NCI-H2081 treated with DMSO at 0.1 percent for 48 hours (cell line): ENCODE measurements at regions not wholly inside any gene's neighbourhood (a gene's known extent, or its start where the extent isn't known, plus 50 kb on each side); places are given as distances from the start of the nearest gene placed in this dataset.

ENCODE experiments used
- DNase-seq: peaks from one replicate; lab custom pipeline; 2025; lab: John Stamatoyannopoulos, UW

DNA sequence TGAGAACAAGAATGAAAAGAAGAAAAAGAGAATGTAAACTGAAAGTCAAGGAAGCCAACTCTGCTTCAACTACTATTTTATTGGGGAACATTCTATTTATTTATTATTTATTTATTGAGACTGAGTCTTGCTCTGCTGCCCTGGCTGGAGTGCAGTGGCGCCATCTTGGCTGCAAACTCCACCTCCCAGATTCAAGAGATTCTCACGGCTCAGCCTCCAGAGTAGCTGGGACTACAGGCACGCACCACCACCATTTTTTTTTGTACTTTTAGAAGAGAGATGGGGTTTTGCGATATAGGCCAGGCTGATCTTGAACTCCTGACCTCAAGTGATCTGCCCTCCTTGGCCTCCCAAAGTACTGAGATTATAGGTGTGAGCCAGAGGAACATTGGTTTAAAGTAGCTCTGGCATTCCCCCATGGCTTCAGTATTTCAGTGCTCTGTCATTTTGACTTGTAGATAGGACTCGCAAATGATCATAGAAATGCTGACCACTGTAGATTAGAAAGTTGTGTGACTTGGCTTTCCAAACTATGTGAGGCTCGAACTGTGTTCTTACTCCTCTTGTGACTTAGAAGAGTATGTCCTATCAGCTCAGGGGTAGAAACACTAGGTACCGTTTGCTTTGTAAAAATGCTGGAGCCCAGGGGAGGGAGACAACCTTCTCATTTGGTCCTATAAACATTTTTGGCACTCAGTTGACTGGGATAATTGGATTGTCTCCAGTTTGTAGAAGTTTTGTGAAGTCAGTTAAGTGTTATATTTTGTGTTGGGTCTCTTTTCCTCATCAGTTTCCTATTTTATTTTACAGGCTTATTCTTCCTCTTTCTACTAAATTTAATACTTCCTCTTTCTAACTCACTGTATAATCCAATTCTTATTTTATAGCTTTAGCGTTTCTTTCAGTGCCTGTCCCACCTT, 544.9 kb upstream of the CITED2 start:
- DNase-seq, result no peak

GRCh38 chr6:139917951-139918630, 543.6 kb upstream of the CITED2 start:
- DNase-seq, result no peak

GRCh38 chr6:139914910-139915309, 540.5 kb upstream of the CITED2 start:
- no peak for DNase-seq

- DNase-seq, result no peak
Observed at GRCh38 chr6:139912735-139913400, 538.4 kb upstream of the CITED2 start.

DNA sequence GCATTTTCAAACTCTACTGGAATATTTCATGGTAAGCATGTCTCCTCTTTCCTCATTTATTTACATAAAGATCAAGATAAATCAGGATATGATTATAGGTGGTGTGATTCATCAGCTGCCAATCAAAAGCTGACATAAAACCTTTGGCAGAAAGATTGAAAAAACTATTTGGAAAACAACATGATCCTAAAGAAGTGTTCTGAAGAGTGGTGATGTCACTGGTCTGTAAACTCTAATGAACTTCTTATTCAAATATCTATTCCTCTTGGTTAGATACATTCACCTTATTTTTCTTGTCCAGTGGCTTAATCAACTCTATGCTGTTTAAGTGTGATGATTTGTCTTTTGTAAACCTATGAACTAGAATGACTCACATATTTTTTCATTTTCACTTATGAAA, 535.5 kb upstream of the CITED2 start:
- no peak for DNase-seq

DNA sequence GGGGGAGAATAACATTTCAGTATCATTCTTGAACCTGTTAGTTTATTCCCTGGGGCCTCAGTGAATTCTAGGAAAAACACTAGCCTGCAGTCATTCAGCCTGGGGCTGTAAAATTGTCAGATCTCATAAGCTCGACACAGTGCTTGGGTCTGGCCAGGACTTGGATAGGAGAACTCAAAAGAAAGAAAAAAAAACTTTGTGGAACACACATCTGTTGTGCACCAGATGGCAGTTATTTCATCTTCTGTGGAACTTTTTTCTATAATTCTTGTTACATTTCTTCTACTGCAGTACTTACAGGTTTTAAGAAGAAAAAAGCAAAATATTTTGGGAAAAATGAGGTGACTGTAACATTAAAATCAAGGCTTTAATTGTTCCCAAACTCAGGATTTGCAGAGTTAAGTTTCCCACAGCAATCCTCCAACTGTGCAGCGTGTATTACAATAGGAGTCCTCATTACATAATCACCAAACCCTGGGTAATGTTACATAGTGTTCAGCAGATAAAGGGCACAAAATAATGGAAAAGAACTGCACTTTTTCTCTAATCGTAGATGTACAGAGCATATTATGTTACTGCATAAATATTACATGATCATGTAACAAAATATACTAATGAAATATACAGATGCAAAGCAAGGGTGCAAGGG, 531.1 kb upstream of the CITED2 start:
- DNase-seq, result no peak

DNA sequence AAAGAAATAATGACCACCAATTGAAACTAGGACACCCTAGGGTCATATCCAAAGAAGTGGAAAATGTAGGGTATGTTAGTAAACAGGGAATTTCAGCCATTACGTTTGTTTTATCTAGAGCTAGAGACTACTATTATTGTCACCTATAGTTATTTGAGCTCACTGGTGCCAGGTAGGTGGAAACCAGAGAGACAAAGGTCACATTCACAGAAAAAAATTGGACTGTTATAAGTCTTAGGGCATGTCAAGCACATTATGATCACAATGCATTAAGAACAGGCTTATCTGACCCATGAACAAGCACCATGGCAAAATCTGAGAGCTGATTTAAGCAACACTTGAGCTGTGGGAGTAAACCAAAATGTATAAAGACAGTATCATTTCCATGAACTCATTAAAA, 530.1 kb upstream of the CITED2 start:
- no peak for DNase-seq

- no peak for DNase-seq
Observed at GRCh38 chr6:139904158-139904533, 529.7 kb upstream of the CITED2 start.

DNA sequence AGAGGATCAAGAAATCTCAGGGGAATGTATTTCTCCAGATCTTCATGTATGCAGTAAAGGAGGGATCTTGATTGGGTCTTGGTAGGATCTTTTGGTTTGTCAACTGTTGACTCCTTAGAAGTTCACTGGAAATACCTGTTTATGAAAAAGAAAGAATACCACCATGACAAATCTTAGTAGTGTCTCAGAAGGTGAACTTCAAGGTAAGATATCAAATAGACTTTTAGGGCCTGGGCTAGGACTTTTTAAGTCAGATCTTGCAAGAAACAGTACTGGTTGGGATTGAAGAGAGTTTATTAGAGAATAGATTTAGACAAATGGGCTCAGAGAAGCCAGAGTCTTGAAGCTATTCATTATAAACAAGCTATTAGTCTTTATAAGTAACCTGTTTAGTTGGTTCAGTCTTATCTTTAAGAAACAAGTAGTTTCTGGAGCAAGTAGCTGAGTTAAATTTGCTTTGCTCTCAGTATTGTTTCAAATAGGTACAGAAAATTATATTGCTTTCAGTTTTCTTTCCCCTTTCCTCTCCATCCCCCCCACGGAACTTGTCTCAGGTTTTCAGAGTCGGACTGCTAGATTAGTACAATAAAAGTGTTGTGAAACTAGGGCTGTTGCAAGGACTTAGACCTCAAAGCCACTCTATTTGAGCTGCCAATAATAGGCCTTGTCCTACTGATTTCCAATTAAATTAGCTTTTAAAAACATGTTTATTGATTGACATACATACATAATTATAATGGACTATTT, 529.1 kb upstream of the CITED2 start:
- DNase-seq, result no peak

DNA sequence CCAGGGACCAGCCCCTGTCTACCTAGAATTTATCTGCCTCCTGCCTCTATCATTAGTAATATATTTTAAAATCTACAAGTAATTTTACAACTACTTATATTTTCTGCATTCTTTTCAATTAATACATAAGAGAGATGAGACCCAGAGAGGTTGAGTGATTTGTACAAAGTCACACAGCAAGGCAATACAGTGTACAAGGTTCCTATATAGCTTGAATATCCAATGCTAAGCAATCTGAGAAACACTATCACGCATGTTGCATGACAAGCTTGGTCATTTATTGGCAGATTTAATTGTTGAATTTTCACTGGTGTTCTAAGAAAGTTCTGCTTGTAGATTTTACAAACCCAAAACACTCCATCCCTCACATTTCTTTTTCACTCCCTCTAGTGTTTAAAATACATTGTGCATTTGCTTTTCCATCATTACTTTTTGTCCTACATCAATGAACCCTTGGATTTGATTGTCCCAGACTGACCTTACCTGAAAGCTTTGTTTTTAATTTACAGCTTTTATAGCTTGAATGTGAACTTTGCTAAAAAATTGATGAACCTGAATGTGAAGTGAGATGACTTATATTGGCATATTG, 520.9 kb upstream of the CITED2 start:
- DNase-seq, result no peak

GRCh38 chr6:139894271-139894670, 519.8 kb upstream of the CITED2 start:
- no peak for DNase-seq

- DNase-seq, result no peak
Observed at GRCh38 chr6:139891471-139891870, 517.0 kb upstream of the CITED2 start.

- no peak for DNase-seq
Observed at GRCh38 chr6:139888681-139889122, 514.3 kb upstream of the CITED2 start.

GRCh38 chr6:139887275-139887674, 512.8 kb upstream of the CITED2 start:
- no peak for DNase-seq

DNA sequence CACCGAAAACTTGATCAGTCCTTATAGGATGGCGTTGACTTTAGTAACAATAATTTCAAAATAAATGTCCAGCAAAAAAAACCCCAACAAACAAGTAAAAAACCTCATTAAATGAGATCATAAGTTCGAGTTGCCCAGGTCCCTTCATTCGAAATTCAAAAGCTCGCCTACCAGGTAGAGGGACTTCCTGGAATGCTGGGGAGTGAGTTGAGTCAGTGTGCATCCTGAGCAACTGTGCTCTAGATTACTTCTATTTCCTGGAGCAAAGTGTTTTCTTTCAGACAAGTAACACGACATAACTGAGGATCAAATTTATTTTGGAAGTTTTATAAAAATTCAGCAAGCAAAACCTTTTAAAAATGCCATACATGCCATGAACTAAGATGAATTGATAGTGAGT, 511.9 kb upstream of the CITED2 start:
- no peak for DNase-seq

GRCh38 chr6:139885909-139886308, 511.5 kb upstream of the CITED2 start:
- no peak for DNase-seq

- no peak for DNase-seq
Observed at GRCh38 chr6:139883776-139884175, 509.3 kb upstream of the CITED2 start.

- DNase-seq, result no peak
Observed at GRCh38 chr6:139882977-139883728, 508.7 kb upstream of the CITED2 start.

GRCh38 chr6:139882234-139882633, 507.8 kb upstream of the CITED2 start:
- DNase-seq, result no peak

DNA sequence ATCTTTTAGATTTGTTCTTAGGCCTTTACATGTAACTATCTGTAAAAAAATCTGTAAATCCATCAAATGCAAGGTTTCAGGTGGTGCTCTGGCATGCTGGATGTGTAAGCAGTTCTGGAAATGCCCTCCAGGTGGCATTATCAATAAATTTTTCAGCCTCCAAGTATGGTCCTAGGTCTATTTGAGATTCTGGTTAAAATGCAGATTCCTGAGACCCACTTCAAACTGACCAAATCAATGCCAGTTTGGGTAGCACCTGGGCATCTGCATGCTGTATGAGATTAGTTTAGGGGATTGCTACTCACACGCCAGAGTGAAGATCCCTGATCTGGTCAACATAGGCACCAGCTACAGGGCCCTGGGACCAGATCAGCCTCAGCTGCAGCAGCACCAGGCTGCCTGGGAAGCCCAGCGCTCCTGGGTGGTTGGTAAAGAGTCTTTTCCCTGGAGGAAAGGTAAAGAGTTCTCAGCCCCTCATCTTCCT, 507.3 kb upstream of the CITED2 start:
- no peak for DNase-seq
